Endothelial cell of umbilical vein (primary cell): ENCODE measurements at regions not wholly inside any gene's neighbourhood (a gene's known extent, or its start where the extent isn't known, plus 50 kb on each side); places are given as distances from the start of the nearest gene placed in this dataset.

Experiments used
- BruUV-seq: library from RNA; stranded (reverse); fragments of 400-500 nt; replicated peaks from 2 replicates; lab custom pipeline; 2021; lab: Mats Ljungman, UMichigan
- CTCF ChIA-PET: fragments of 300-600, 350-600 bp; sonication (Branson Sonifier 250); formaldehyde crosslinking; loops from one replicate; lab custom pipeline; 2021; ENCODE audit warnings: antibody characterized with exemption, inconsistent platforms; lab: Charles Lee
- POLR2A ChIA-PET: fragments of 300-600, 350-600 bp; sonication (Branson Sonifier 250); formaldehyde crosslinking; loops from one replicate; lab custom pipeline; 2021; ENCODE audit warnings: antibody characterized with exemption, inconsistent platforms; lab: Charles Lee
- DNase-seq: peaks from one replicate; pipeline ENCODE4 v3.0.0-alpha.2; 2011; ENCODE audit warnings: low read depth, low spot score
- FAIRE-seq: peaks from 2 replicates; lab custom pipeline; 2011; peaks lifted over from hg19 to GRCh38; lab: Jason Lieb, UNC
- H2AFZ ChIP-seq: 2 replicates; pipeline ENCODE4 v1.6.0; 2012; ENCODE audit warnings: low read depth, low read length, control low read depth, inconsistent platforms
- H3K27ac ChIP-seq: 2 replicates; pipeline ENCODE4 v1.5.1; 2011; ENCODE audit warnings: low read depth, mild to moderate bottlenecking, control low read depth, low read length, moderate library complexity; ENCODE audit not compliant: insufficient read depth
- H3K27me3 ChIP-seq, 2 experiments: 2 replicates each; pipeline versions ENCODE4 v1.6.0 to v1.6.1; 2011; ENCODE audit warnings: low read length in 2 of 2, mixed read lengths in 1 of 2; ENCODE audit not compliant: control insufficient read depth in 2 of 2, insufficient read depth in 2 of 2
- H3K36me3 ChIP-seq, 2 experiments: 2 replicates in 1 of 2; 3 replicates in 1 of 2; pipeline ENCODE4 v1.5.1; 2011; ENCODE audit warnings: low read length in 2 of 2, mild to moderate bottlenecking in 1 of 2, moderate library complexity in 1 of 2; ENCODE audit not compliant: control insufficient read depth in 2 of 2, insufficient read depth in 2 of 2; ENCODE audit errors: extremely low read depth in 1 of 2
- H3K4me1 ChIP-seq: 3 replicates; pipeline ENCODE4 v1.5.1; 2011; ENCODE audit warnings: mild to moderate bottlenecking, low read length; ENCODE audit not compliant: control insufficient read depth, insufficient read depth; ENCODE audit errors: extremely low read depth
- H3K4me2 ChIP-seq: 2 replicates; pipeline ENCODE4 v1.6.1; 2011; ENCODE audit warnings: low read length, control low read depth, mixed read lengths; ENCODE audit not compliant: insufficient read depth
- H3K4me3 ChIP-seq, 3 experiments: fragments of 200-600 bp in 1 of 3; sonication (generic), shearing (Covaris generic) in 1 of 3; replicated peaks in 1 of 3; 2 replicates each; pipeline ENCODE4 v1.5.1; 2011 to 2016; ENCODE audit warnings: control low read depth in 3 of 3, low read length in 3 of 3, mild to moderate bottlenecking in 2 of 3, inconsistent platforms in 1 of 3, low read depth in 1 of 3, moderate library complexity in 1 of 3; ENCODE audit not compliant: insufficient read depth in 1 of 3
- H3K79me2 ChIP-seq: 2 replicates; pipeline ENCODE4 v1.6.0; 2012; ENCODE audit warnings: low read length, inconsistent platforms; ENCODE audit not compliant: control insufficient read depth, insufficient read depth
- H3K9ac ChIP-seq: replicated peaks from 2 replicates; pipeline ENCODE3; 2011; ENCODE audit warnings: low read length, control low read depth; ENCODE audit not compliant: insufficient read depth; ENCODE audit errors: extremely low read depth
- H3K9me1 ChIP-seq: replicated peaks from 3 replicates; pipeline ENCODE4 v1.6.0; 2011; ENCODE audit warnings: mild to moderate bottlenecking, low read length; ENCODE audit not compliant: control insufficient read depth, insufficient read depth; ENCODE audit errors: extremely low read depth
- H3K9me3 ChIP-seq: replicated peaks from 2 replicates; pipeline ENCODE4 v1.5.1; 2012; ENCODE audit warnings: low read length, inconsistent platforms; ENCODE audit not compliant: control insufficient read depth, insufficient read depth
- H4K20me1 ChIP-seq: replicated peaks from 2 replicates; pipeline ENCODE3; 2011; ENCODE audit warnings: mild to moderate bottlenecking, low read length; ENCODE audit not compliant: control insufficient read depth, insufficient read depth; ENCODE audit errors: extremely low read depth
- CTCF ChIP-seq, 2 donors: IDR thresholded peaks; 1 replicate in 1 of 2; 2 replicates in 1 of 2; pipeline ENCODE4 v1.5.1; 2011; ENCODE audit warnings: low read length in 2 of 2, mild to moderate bottlenecking in 2 of 2, moderate library complexity in 2 of 2, control low read depth in 1 of 2, inconsistent platforms in 1 of 2, low read depth in 1 of 2; ENCODE audit not compliant: insufficient read depth in 1 of 2; ENCODE audit errors: extremely low read depth in 1 of 2
- EZH2 ChIP-seq: IDR thresholded peaks from 2 replicates; pipeline ENCODE4 v1.6.1; 2012; ENCODE audit warnings: borderline replicate concordance, low read depth, mild to moderate bottlenecking, moderate library complexity, low read length, inconsistent platforms; ENCODE audit not compliant: severe bottlenecking
- FOS ChIP-seq: IDR thresholded peaks from 2 replicates; pipeline ENCODE4 v1.6.1; 2011; ENCODE audit warnings: mild to moderate bottlenecking, low read length, moderate library complexity, borderline replicate concordance; ENCODE audit not compliant: insufficient read depth
- GATA2 ChIP-seq: IDR thresholded peaks from 2 replicates; pipeline ENCODE4 v1.7.0; 2011; ENCODE audit warnings: low read depth, mild to moderate bottlenecking, moderate library complexity, mixed read lengths, low read length; ENCODE audit not compliant: insufficient read length, insufficient read depth
- JUN ChIP-seq: IDR thresholded peaks from 2 replicates; pipeline ENCODE4 v1.6.1; 2011; ENCODE audit warnings: borderline replicate concordance, low read depth; ENCODE audit not compliant: insufficient read length, insufficient read depth
- MAX ChIP-seq: IDR thresholded peaks from 2 replicates; pipeline ENCODE4 v1.6.1; 2011; ENCODE audit not compliant: insufficient read depth, insufficient read length
- MYC ChIP-seq: IDR thresholded peaks from one replicate; pipeline ENCODE4 v1.6.1; 2011; ENCODE audit warnings: mild to moderate bottlenecking, low read depth, low read length
- POLR2A ChIP-seq: IDR thresholded peaks from 2 replicates; pipeline ENCODE4 v1.6.1; 2012; ENCODE audit warnings: low read depth, mild to moderate bottlenecking, control low read depth, low read length
- POLR2AphosphoS5 ChIP-seq: IDR thresholded peaks from 2 replicates; pipeline ENCODE4 v1.6.1; 2012; ENCODE audit warnings: low read depth, mild to moderate bottlenecking, control low read depth, low read length, moderate library complexity; ENCODE audit not compliant: insufficient read depth
- dilution Hi-C: fragments of 300-500 bp; cut with MboI; formaldehyde crosslinking; loops from one replicate; pipeline ENCODE4 v1.15.0; 2019; ENCODE audit warnings: low sequenced_read_pairs; ENCODE audit not compliant: extremely low pct_ligation_motif_present
- intact Hi-C: fragments of 100-400 bp; cut with micrococcal nuclease; formaldehyde crosslinking; loops from one replicate; pipeline ENCODE4 v1.10.0; 2022

GRCh38 chr10:5271526-5271925, 74.9 kb downstream of the AKR1C4 start:
- no peak overlapping the region for H3K4me3 ChIP-seq
- no TSS peak for BruUV-seq
- H3K4me2 ChIP-seq, result no peak overlapping the region
- H2AFZ ChIP-seq, result no peak overlapping the region
- no peaks in the 10 kb centered on the region for H3K9me1 ChIP-seq
- H3K9ac ChIP-seq, result no peak overlapping the region
- FAIRE-seq (no peak), DNase-seq (no peak)
- intact Hi-C loops (no loop called here), dilution Hi-C loops (no loop called here)
- TF ChIP-seq MYC, result no peak
- no peak for TF ChIP-seq CTCF (IDR thresholded peaks at IDR 0.05; ENCODE audit: extremely low read depth in 1 of 2, insufficient read depth in 1 of 2, low read depth in 1 of 2, low read length in 2 of 2)
- TF ChIP-seq JUN, result no peak
- no peak for TF ChIP-seq FOS
- no peak for TF ChIP-seq POLR2AphosphoS5
- no peak for TF ChIP-seq MAX
- no peak for TF ChIP-seq POLR2A
- no peak for TF ChIP-seq GATA2
- TF ChIP-seq EZH2, result no peak
- no peak overlapping the region for H3K27ac ChIP-seq
- CTCF ChIA-PET, result interaction anchor here (1.4 kb wide), 1 partner anchor 12 kb away, joined by 3 read pairs; no protein-coding TSS in a partner anchor
- no peaks in the 10 kb centered on the region for H4K20me1 ChIP-seq
- no peaks in the 10 kb centered on the region for H3K9me3 ChIP-seq
- POLR2A ChIA-PET, result no interaction called here
- no peaks in the 10 kb centered on the region for H3K79me2 ChIP-seq
- H3K27me3 ChIP-seq, result no peaks in the 10 kb centered on the region
- H3K36me3 ChIP-seq, result no peaks in the 10 kb centered on the region
- H3K4me1 ChIP-seq, result no peaks in the 10 kb centered on the region
